ENCODE measurements at regions not wholly inside any gene's neighbourhood (a gene's known extent, or its start where the extent isn't known, plus 50 kb on each side); places are given as distances from the start of the nearest gene placed in this dataset.
"Not testable (repeated sequence)": the region's sequence is repeated elsewhere in the genome, so short reads cannot be mapped to it uniquely, and the experiment has no call there.

DNA sequence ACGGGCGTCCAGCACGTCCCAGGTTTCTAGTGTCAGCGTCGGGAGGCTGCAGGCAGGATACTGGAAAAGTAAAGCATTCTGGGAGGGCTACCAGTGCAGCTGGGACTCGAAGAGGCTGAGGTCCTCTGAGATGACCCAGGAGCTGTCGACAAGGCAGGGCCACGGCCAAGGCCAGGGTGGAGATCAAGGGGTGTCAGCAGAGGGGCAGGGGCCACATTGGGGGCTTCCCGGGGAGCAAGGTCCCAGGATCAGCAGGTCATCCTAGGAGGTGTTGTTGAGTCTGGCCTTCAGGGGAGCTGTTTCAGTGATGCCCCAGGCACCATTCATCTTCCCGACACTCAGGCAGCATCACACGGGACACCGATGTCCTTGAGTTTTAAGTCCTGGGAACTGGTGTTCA lies 377.8 kb upstream of the SFSWAP start:
- no peak for DNase-seq
- Mint-ChIP-seq H3K27ac (no peak overlapping the region), H3K27me3 (no peaks in the 10 kb centered on the region), H3K4me3 (no peak overlapping the region), H3K9me3 (no peaks in the 10 kb centered on the region), H3K4me1 (no peaks in the 10 kb centered on the region), H3K36me3 (ENCODE audit: low read depth) (no peaks in the 10 kb centered on the region)
- intact Hi-C loops (cut with micrococcal nuclease): no loop called here

DNA sequence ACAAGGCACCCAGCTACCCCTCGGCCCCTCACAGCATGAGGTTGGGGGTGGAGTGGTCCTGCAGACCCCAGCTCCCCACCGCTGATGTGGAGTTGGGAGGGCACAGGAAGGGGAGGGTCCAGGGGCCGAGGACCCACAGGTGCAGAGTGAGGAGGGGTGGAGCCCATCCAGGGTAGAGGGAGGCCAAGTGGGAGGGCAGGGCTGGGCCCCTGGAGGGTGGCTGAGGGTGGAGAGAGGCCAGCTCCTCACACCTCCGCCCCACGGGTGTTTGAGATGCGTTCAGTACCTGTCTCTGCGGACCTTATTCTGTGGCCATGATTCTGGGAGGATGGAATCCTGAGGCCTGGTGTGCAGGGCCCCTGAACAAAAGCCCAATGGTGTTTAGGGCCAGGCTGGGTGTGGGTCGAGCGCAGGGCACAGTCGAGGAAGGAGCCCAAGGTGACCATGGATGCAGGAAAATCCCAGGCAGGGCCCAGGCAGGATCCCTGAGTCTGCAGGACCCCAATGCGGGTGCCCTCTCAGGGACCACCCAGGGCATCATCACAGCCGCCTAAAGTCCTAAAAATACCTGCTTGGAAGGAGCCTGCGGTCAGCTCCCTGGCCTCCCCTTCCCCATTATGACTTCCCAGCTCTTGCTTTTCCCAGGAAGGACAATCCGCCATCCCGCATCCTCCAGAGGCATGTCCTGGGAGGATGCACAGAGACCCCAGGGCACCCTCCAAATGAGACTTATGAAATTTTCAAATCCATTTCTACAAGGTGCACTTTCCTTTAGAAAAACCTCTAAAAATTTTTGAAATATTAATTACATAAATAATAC lies 377.1 kb upstream of the SFSWAP start:
- Mint-ChIP-seq H3K4me3 (no peak overlapping the region), H3K4me1 (no peaks in the 10 kb centered on the region), H3K27ac (no peak overlapping the region), H3K36me3 (ENCODE audit: low read depth) (no peaks in the 10 kb centered on the region), H3K27me3 (no peaks in the 10 kb centered on the region), H3K9me3 (no peaks in the 10 kb centered on the region)
- DNase-seq: no peak
- intact Hi-C loops (cut with micrococcal nuclease): no loop called here

DNA sequence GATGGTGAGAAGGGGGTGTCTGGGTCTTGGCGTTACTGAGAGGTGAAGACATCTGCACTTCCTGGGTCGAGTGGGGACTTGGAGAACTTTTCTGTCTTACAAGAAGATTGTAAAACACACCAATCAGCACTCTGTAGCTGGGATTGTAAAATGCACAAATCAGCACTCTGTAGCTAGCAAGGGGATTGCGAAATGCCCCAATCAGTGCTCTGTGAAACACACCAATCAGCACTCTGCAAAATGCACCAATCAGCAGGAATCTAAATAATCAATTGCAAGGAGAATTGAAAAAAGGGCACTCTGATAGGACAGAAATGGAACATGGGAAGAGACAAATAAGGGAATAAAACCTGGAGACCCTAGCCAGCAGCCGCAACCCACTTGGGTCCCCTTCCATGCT lies 376.1 kb upstream of the SFSWAP start:
- intact Hi-C loops (cut with micrococcal nuclease): no loop called here
- no peaks in the 10 kb centered on the region for H3K36me3 Mint-ChIP-seq (ENCODE audit: low read depth)
- no peaks in the 10 kb centered on the region for H3K4me1 Mint-ChIP-seq
- no peak overlapping the region for H3K27ac Mint-ChIP-seq
- no peaks in the 10 kb centered on the region for H3K27me3 Mint-ChIP-seq
- DNase-seq: no peak
- H3K4me3 Mint-ChIP-seq: no peak overlapping the region
- no peaks in the 10 kb centered on the region for H3K9me3 Mint-ChIP-seq

DNA sequence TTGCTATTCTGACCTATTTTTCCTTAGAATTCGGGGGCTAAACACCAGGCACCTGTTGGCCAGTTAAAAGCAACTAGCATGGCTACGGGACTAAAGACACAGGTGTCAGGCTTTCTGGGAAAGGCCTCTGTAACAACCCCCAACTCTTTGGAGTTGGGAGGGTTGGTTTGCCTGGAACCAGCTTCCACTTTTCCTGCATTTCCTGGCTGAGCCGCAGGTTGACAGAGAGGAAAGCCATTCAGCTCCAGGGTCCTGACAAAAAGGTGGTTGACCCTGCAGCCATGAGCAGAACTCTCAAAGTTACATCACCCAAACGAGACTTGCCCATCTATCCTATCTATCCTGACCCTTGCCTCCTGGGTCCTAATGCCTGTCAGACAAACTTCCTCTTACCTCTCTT lies 375.4 kb upstream of the SFSWAP start:
- Mint-ChIP-seq H3K36me3 (ENCODE audit: low read depth) (no peaks in the 10 kb centered on the region), H3K4me3 (no peak overlapping the region), H3K27me3 (no peaks in the 10 kb centered on the region), H3K9me3 (no peaks in the 10 kb centered on the region), H3K4me1 (no peaks in the 10 kb centered on the region), H3K27ac (no peak overlapping the region)
- intact Hi-C loops (cut with micrococcal nuclease): no loop called here
- no peak for DNase-seq

DNA sequence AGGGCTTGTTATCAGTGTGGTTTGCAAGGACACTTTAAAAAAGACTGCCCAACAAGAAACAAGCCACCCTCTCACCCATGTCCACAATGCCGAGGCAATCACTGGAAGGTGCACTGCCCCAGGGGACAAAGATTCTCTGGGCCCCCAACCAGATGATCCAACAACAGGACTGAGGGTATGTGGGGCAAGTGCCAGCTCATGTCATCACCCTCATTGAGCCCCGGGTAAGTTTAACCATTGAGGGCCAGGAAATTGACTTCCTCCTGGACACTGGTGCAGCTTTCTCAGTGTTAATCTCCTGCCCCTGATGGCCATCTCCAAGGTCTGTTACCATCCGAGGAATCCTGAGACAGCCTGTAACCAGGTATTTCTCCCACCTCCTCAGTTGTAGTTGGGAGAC lies 373.0 kb upstream of the SFSWAP start:
- H3K9me3 Mint-ChIP-seq; H3K4me3 Mint-ChIP-seq; H3K36me3 Mint-ChIP-seq (ENCODE audit: low read depth); intact Hi-C loops (cut with micrococcal nuclease); H3K27ac Mint-ChIP-seq; H3K27me3 Mint-ChIP-seq; H3K4me1 Mint-ChIP-seq; DNase-seq: not testable (repeated sequence)

DNA sequence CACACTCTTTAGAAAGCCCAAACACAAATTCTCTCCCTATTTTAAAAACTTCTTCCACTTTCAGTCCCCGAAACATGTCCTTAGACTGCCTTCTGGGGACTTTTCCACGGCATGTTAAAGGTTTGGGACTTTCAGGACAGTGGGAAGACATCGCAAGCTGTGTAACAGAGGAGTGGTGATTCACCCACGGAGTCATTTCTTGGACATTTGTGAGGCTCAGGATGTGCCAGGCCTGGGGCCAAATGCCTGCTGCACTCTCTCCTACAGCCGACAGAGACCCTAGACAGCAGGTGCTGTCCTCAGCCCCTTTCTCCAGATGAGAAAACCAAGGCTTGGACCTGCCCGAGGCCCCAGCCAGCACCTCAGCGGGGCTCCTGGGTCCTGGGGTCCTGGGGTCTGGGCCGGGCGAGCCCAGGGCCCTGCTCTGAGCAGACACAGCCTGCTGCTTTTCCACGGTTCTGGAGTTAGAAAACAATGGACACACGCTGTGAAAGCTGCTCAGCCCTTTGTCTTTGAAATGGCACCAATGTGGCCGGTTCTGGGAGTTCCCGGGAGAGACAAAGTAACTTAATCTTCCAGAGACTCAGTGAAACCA lies 370.2 kb upstream of the SFSWAP start:
- Mint-ChIP-seq H3K27me3 (no peaks in the 10 kb centered on the region), H3K4me1 (no peaks in the 10 kb centered on the region), H3K9me3 (no peaks in the 10 kb centered on the region), H3K4me3 (no peak overlapping the region), H3K36me3 (ENCODE audit: low read depth) (no peaks in the 10 kb centered on the region), H3K27ac (no peak overlapping the region)
- no peak for DNase-seq
- intact Hi-C loops (cut with micrococcal nuclease): no loop called here

- intact Hi-C loops (cut with micrococcal nuclease); H3K27me3 Mint-ChIP-seq; H3K27ac Mint-ChIP-seq; H3K9me3 Mint-ChIP-seq; DNase-seq; H3K4me1 Mint-ChIP-seq; H3K4me3 Mint-ChIP-seq; H3K36me3 Mint-ChIP-seq (ENCODE audit: low read depth): not testable (repeated sequence)
These were observed 369.3 kb upstream of the SFSWAP start for GRCh38 chr12:131341608-131342007.

- H3K4me1 Mint-ChIP-seq; H3K36me3 Mint-ChIP-seq (ENCODE audit: low read depth); H3K4me3 Mint-ChIP-seq; intact Hi-C loops (cut with micrococcal nuclease); H3K9me3 Mint-ChIP-seq; H3K27me3 Mint-ChIP-seq; DNase-seq; H3K27ac Mint-ChIP-seq: not testable (repeated sequence)
These were observed 367.5 kb upstream of the SFSWAP start for GRCh38 chr12:131343436-131343835.

GRCh38 chr12:131344715-131345520 lies 366.0 kb upstream of the SFSWAP start:
- H3K36me3 Mint-ChIP-seq (ENCODE audit: low read depth); H3K27ac Mint-ChIP-seq; H3K4me1 Mint-ChIP-seq; DNase-seq; H3K4me3 Mint-ChIP-seq; intact Hi-C loops (cut with micrococcal nuclease); H3K9me3 Mint-ChIP-seq; H3K27me3 Mint-ChIP-seq: not testable (repeated sequence)

DNA sequence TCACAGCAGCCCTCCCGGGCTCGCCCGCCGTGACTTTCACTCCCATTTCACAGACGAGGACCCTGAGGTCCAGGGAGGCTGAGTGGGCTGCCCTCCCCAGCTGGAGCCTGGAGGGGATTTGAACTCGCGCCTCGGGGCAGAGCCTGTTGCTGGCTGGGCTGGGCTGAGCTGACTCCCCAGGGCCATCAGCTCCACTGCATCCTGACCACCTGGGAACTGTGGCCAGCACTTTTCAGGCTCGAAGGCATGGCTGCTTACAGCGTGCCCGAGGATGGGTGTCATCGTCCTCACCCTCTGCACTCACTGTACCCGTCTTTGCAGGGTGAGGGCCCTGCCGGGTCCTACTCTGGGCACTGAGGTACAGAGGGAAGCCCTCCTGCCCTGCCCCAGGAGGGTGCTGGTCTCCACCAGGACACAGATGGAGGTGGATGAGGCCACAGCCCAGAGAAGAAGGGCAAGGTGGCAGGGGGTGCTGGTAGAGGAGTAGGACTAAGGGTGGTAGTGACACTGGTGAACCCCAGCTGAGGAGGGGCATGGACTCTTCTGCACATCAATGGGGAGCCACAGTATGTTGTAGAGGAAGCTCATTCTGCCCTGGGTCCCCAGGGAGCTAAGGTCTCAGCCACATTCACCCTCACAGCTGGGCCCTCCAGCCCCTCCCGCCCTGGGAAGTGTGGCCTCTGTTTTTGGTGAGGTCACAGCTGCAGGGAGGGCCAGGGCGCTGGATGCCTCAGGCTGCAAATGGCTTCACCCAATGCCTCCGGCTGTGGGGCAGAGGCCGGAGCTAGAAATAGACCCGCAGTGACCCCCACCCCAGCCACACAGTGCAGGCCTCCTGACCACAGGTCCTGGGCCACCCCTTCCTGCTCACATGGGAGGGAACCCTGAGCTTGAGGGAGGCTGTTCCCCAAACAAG lies 365.1 kb upstream of the SFSWAP start:
- no peak for DNase-seq
- no peaks in the 10 kb centered on the region for H3K36me3 Mint-ChIP-seq (ENCODE audit: low read depth)
- H3K4me3 Mint-ChIP-seq: no peak overlapping the region
- H3K9me3 Mint-ChIP-seq: no peaks in the 10 kb centered on the region
- intact Hi-C loops (cut with micrococcal nuclease): no loop called here
- no peaks in the 10 kb centered on the region for H3K4me1 Mint-ChIP-seq
- H3K27ac Mint-ChIP-seq: no peak overlapping the region
- H3K27me3 Mint-ChIP-seq: no peaks in the 10 kb centered on the region

DNA sequence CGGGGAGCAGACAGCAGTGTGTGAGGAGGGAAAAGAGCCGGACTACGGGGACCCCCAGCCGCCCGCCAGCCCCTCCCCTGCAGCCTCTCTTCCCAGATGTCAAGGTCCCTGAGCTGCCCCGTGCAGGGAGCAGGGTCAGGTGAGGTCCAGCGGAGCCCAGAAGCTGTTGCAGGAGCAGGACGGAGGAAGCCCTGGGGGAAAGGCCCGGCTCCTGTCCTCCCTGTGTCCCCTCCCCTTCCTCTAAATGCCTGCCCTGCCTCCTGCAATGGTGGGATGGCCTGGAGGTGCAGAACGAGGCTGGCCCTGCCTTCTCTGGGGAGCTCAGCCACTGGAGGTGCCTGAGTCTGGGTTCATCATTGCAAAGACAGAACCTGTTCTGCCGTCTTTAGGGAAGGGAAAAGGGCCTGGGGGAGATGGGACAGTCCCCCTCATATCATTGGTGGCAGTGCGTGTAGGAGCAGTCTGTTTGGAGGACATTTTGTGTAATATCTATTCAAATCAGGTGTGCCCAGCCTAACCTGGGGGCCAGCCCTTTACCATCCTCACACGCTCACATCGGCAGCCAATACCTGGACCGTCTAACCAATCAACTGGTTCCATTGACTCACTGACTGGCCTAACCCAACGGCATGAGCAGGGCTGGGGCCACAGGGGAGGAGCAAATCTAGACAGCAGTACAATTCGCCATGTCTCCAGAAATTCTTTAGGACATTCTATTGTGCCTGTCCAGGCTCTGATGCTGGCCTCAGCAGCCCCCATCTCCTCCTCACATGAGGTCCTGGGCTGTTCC lies 364.1 kb upstream of the SFSWAP start:
- Mint-ChIP-seq H3K4me1 (no peaks in the 10 kb centered on the region), H3K36me3 (ENCODE audit: low read depth) (no peaks in the 10 kb centered on the region), H3K4me3 (no peak overlapping the region), H3K27ac (no peak overlapping the region), H3K27me3 (no peaks in the 10 kb centered on the region), H3K9me3 (no peaks in the 10 kb centered on the region)
- intact Hi-C loops (cut with micrococcal nuclease): no loop called here
- DNase-seq: no peak

GRCh38 chr12:131347345-131347714 lies 363.6 kb upstream of the SFSWAP start:
- H3K27me3 Mint-ChIP-seq: no peaks in the 10 kb centered on the region
- H3K4me3 Mint-ChIP-seq: no peak overlapping the region
- intact Hi-C loops (cut with micrococcal nuclease): no loop called here
- no peak for DNase-seq
- no peaks in the 10 kb centered on the region for H3K36me3 Mint-ChIP-seq (ENCODE audit: low read depth)
- no peak overlapping the region for H3K27ac Mint-ChIP-seq
- H3K4me1 Mint-ChIP-seq: no peaks in the 10 kb centered on the region
- H3K9me3 Mint-ChIP-seq: no peaks in the 10 kb centered on the region

DNA sequence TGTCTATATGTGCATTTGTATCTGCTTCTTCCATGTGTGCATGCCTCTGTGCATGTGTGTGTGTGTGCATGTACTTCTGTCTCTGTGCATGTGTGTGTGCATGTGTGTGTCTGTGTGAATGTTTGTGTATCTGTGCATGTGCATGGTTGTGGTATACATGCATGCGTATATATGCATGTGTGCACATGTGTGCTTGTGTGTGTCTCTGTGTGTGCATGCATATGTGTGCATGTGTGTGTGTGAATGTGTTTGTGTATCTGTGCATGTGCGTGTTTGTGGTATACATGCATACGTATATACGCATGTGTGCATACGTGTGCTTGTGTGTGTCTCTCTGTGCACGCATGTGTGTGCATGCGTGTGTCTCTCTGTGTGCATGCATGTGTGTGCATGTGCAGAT lies 363.2 kb upstream of the SFSWAP start:
- Mint-ChIP-seq H3K4me1 (no peaks in the 10 kb centered on the region), H3K9me3 (no peaks in the 10 kb centered on the region), H3K36me3 (ENCODE audit: low read depth) (no peaks in the 10 kb centered on the region), H3K27me3 (no peaks in the 10 kb centered on the region), H3K4me3 (no peak overlapping the region), H3K27ac (no peak overlapping the region)
- intact Hi-C loops (cut with micrococcal nuclease): no loop called here
- DNase-seq: no peak
